ENCODE measurements at regions not wholly inside any gene's neighbourhood (a gene's known extent, or its start where the extent isn't known, plus 50 kb on each side); places are given as distances from the start of the nearest gene placed in this dataset.

DNA sequence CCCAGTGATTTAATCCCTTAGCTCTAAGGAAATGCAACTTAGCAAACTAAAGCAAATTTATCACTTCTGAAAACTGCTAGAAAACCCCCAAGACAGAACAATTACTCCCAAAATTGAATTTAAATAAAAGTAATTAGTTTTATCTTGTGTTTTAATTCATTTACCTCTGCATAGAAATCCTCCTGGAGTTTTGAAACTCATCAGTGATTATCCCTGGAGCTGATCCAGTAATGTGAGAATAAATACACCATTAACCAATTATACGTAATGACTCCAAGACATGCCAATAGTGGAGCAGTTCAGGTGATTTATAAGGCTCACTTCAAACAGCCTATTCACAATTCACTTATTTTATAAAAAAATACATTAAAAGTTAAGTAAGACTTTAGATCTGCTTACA lies 855.3 kb upstream of the FLRT2 start:
- no peak overlapping the region for H3K4me3 ChIP-seq
- DNase-seq (no peak), ATAC-seq (no peak)
- no peaks in the 10 kb centered on the region for H3K4me1 ChIP-seq (ENCODE audit: low read depth)
- TF ChIP-seq, protein P1, sequence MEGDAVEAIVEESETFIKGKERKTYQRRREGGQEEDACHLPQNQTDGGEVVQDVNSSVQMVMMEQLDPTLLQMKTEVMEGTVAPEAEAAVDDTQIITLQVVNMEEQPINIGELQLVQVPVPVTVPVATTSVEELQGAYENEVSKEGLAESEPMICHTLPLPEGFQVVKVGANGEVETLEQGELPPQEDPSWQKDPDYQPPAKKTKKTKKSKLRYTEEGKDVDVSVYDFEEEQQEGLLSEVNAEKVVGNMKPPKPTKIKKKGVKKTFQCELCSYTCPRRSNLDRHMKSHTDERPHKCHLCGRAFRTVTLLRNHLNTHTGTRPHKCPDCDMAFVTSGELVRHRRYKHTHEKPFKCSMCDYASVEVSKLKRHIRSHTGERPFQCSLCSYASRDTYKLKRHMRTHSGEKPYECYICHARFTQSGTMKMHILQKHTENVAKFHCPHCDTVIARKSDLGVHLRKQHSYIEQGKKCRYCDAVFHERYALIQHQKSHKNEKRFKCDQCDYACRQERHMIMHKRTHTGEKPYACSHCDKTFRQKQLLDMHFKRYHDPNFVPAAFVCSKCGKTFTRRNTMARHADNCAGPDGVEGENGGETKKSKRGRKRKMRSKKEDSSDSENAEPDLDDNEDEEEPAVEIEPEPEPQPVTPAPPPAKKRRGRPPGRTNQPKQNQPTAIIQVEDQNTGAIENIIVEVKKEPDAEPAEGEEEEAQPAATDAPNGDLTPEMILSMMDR (IDR thresholded peaks at IDR 0.05), result no peak
- intact Hi-C loops (cut with DNase I, micrococcal nuclease), result no loop called here
- peaks cover 9% of the 10 kb centered on the region for H3K9me3 ChIP-seq
- no peaks in the 10 kb centered on the region for H3K36me3 ChIP-seq (ENCODE audit: low read depth)

DNA sequence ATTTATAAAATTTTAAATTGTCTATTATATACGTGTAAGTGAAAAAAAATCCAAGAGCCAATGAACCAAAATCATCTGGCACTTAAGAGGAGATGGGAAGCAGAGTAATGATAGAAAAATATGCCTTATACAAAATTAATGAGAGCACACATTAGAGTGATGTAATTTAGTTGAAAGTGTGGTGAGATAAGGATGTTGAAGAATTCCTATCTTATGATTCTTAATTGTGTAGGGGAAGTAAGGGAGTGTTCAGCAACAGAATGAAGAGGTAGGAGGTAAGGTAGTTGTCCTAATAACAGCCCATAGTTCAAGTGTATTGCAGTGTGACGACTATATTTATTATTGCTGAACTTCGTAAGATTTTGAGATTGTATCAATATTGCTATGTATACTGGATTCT lies 843.4 kb upstream of the FLRT2 start:
- Histone ChIP-seq H3K36me3 (ENCODE audit: low read depth) (no peaks in the 10 kb centered on the region), H3K4me3 (no peak overlapping the region), H3K9me3 (peaks cover 15% of the 10 kb centered on the region), H3K4me1 (ENCODE audit: low read depth) (no peaks in the 10 kb centered on the region)
- ATAC-seq, result no peak
- TF ChIP-seq, protein P1 (IDR thresholded peaks at IDR 0.05), result no peak
- intact Hi-C loops (cut with DNase I, micrococcal nuclease), result no loop called here
- no peak for DNase-seq

DNA sequence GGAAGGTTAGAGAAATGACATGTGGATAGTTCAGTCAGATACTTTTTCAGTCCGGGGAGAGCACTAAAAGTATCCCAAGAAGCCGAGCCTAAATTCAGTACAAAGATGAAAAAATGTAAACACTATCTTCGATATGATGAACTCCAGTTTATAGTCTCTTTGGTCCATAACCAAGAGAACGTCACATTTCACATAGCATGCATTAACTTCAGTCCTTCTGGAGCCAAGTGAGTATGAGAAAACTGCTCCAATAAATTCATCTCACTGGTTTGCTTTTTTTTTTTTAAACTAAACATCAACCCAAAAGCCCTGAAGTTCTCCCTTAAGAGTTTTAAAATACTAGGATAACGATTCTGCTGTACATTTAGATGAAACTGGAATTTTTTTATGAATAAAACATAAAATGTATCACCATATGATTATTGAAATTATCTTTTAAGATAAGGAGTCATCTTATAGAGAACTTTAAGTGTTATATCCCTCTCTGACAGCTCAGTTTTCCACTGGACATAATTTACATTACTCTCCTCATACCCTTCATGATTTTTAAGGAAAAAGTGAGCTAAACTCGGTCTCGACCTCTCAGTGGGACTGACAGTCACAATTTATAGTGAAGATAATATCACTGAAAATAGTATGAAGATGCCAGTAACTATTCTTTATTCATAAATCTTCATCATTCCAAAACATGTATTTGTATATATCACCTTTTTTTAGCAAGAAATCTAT lies 841.5 kb upstream of the FLRT2 start:
- no peaks in the 10 kb centered on the region for H3K36me3 ChIP-seq (ENCODE audit: low read depth)
- TF ChIP-seq, protein P1 (IDR thresholded peaks at IDR 0.05), result no peak
- intact Hi-C loops (cut with DNase I, micrococcal nuclease), result no loop called here
- H3K4me3 ChIP-seq, result no peak overlapping the region
- DNase-seq (no peak), ATAC-seq (no peak)
- peaks cover 17% of the 10 kb centered on the region for H3K9me3 ChIP-seq
- H3K4me1 ChIP-seq (ENCODE audit: low read depth), result no peaks in the 10 kb centered on the region

DNA sequence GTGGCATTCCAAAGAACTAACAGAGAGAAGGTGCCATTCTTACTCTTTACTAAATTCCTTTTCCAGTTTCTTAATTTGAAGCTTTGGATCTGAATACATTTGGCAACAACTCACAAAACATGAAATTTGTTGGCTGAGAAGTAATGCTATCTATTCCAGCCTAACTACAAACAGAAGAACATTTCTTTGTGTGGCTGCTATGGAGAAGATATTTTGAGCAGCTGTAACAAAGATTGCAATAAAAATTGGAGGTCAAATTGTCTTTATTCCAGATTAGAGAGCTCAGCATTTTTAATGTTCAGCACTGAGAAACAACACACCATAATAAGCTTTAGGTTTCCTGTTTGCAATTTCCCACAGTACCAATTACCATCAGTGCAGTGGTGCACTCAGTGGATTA lies 835.8 kb upstream of the FLRT2 start:
- Histone ChIP-seq H3K9me3 (peaks cover 18% of the 10 kb centered on the region), H3K4me1 (ENCODE audit: low read depth) (no peaks in the 10 kb centered on the region), H3K36me3 (ENCODE audit: low read depth) (no peaks in the 10 kb centered on the region), H3K4me3 (no peak overlapping the region)
- ATAC-seq (no peak), DNase-seq (no peak)
- TF ChIP-seq, protein P1 (IDR thresholded peaks at IDR 0.05), result no peak
- intact Hi-C loops (cut with DNase I, micrococcal nuclease), result no loop called here

DNA sequence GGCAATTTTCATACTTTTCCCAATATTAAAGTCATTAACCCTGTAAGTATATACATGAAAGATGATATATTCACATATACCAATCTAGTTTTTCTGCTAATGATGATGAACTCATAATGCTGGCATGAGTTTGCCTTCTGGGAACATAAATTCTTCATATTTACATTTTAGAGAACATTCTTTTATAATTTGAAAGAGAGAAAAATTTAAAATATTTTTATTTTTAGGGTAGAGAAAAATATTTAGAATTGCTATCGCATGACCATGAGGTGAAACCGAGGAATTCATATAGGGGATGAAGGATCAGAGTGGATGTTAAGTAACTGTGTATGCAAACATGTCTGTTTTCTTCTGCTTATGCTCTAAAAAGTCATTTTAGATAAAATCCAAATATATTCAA lies 825.3 kb upstream of the FLRT2 start:
- DNase-seq (no peak), ATAC-seq (no peak)
- intact Hi-C loops (cut with DNase I, micrococcal nuclease), result no loop called here
- H3K36me3 ChIP-seq (ENCODE audit: low read depth), result no peaks in the 10 kb centered on the region
- peaks cover 3% of the 10 kb centered on the region for H3K9me3 ChIP-seq
- no peak overlapping the region for H3K4me3 ChIP-seq
- H3K4me1 ChIP-seq (ENCODE audit: low read depth), result no peaks in the 10 kb centered on the region
- TF ChIP-seq, protein P1 (IDR thresholded peaks at IDR 0.05), result no peak

DNA sequence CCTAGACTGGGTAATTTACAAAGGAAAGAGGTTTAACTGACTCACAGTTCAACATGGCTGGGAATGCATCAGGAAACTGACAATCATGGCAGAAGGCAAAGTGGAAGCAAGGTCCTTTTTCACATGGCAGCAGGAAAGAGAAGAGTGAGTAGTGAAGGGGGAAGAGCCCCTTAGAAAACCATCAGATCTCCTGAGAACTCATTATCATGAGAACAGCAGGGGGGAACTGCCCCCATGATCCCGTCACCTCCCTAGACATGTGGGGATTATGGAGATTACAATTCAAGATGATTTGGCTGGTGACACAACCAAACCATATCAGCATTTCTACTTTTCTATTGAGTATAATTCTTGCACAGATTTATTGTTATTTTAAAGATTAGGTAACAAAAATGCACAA lies 822.1 kb upstream of the FLRT2 start:
- Histone ChIP-seq H3K4me1 (ENCODE audit: low read depth) (no peaks in the 10 kb centered on the region), H3K9me3 (peaks cover 6% of the 10 kb centered on the region), H3K36me3 (ENCODE audit: low read depth) (no peaks in the 10 kb centered on the region), H3K4me3 (no peak overlapping the region)
- intact Hi-C loops (cut with DNase I, micrococcal nuclease), result no loop called here
- ATAC-seq, result no peak
- TF ChIP-seq, protein P1 (IDR thresholded peaks at IDR 0.05), result no peak
- DNase-seq, result no peak

Data from mucosa of descending colon (tissue), 3 donors.